Keratinocyte (primary cell): ENCODE measurements at regions not wholly inside any gene's neighbourhood (a gene's known extent, or its start where the extent isn't known, plus 50 kb on each side); places are given as distances from the start of the nearest gene placed in this dataset.

Experiments used
- DNase-seq: peaks from one replicate; pipeline ENCODE4 v3.0.0-alpha.2; 2011; ENCODE audit warnings: low read depth, missing footprints, low spot score
- FAIRE-seq: peaks from 2 replicates; lab custom pipeline; 2011; peaks lifted over from hg19 to GRCh38; lab: Jason Lieb, UNC
- H2AFZ ChIP-seq: 2 replicates; pipeline ENCODE4 v1.6.0; 2012; ENCODE audit warnings: low read length, control low read depth, inconsistent platforms; ENCODE audit not compliant: control insufficient read depth
- H3K27ac ChIP-seq: 2 replicates; pipeline ENCODE4 v1.5.1; 2011; ENCODE audit warnings: low read length; ENCODE audit not compliant: control insufficient read depth, insufficient read depth
- H3K27me3 ChIP-seq: 3 replicates; pipeline ENCODE4 v1.6.0; 2011; ENCODE audit warnings: low read length; ENCODE audit not compliant: control insufficient read depth, insufficient read depth; ENCODE audit errors: extremely low read depth
- H3K36me3 ChIP-seq, 2 experiments: 2 replicates in 1 of 2; 3 replicates in 1 of 2; pipeline ENCODE4 v1.5.1; 2011; ENCODE audit warnings: low read length in 2 of 2, mild to moderate bottlenecking in 1 of 2; ENCODE audit not compliant: control insufficient read depth in 2 of 2, insufficient read depth in 2 of 2; ENCODE audit errors: extremely low read depth in 1 of 2
- H3K4me1 ChIP-seq: 3 replicates; pipeline ENCODE4 v1.5.1; 2011; ENCODE audit warnings: low read length; ENCODE audit not compliant: control insufficient read depth, insufficient read depth; ENCODE audit errors: extremely low read depth
- H3K4me2 ChIP-seq: 3 replicates; pipeline ENCODE4 v1.6.0; 2011; ENCODE audit warnings: low read depth, low read length; ENCODE audit not compliant: control insufficient read depth, insufficient read depth; ENCODE audit errors: extremely low read depth
- H3K4me3 ChIP-seq, 3 experiments: fragments of 200-600 bp in 1 of 3; sonication (generic) in 1 of 3; 2 replicates in 2 of 3; 3 replicates in 1 of 3; pipeline ENCODE4 v1.5.1; 2011 to 2016; ENCODE audit warnings: low read length in 3 of 3, mild to moderate bottlenecking in 3 of 3, control low read depth in 2 of 3, inconsistent platforms in 1 of 3, low read depth in 1 of 3, mixed read lengths in 1 of 3, mixed run types in 1 of 3, moderate library complexity in 1 of 3; ENCODE audit not compliant: control insufficient read depth in 2 of 3, insufficient read depth in 2 of 3; ENCODE audit errors: extremely low read depth in 1 of 3
- H3K79me2 ChIP-seq: 2 replicates; pipeline ENCODE4 v1.6.0; 2012; ENCODE audit warnings: low read length; ENCODE audit not compliant: control insufficient read depth, insufficient read depth
- H3K9ac ChIP-seq: 3 replicates; pipeline ENCODE4 v1.6.0; 2011; ENCODE audit warnings: low read length; ENCODE audit not compliant: control insufficient read depth, insufficient read depth; ENCODE audit errors: extremely low read depth
- H3K9me1 ChIP-seq: 3 replicates; pipeline ENCODE4 v1.6.0; 2011; ENCODE audit warnings: low read length; ENCODE audit not compliant: control insufficient read depth, insufficient read depth; ENCODE audit errors: extremely low read depth
- H3K9me3 ChIP-seq: 2 replicates; pipeline ENCODE4 v1.5.1; 2012; ENCODE audit warnings: low read depth, low read length; ENCODE audit not compliant: control insufficient read depth
- H4K20me1 ChIP-seq: 3 replicates; pipeline ENCODE4 v1.6.0; 2011; ENCODE audit warnings: low read length; ENCODE audit not compliant: control insufficient read depth, insufficient read depth; ENCODE audit errors: extremely low read depth
- EZH2 ChIP-seq: IDR thresholded peaks from one replicate; pipeline ENCODE4 v1.6.1; 2012; ENCODE audit warnings: inconsistent platforms, mild to moderate bottlenecking, low read length, moderate library complexity
- dilution Hi-C: fragments of 300-500 bp; cut with MboI; formaldehyde crosslinking; loops from one replicate; pipeline ENCODE4 v1.7.0; 2020; ENCODE audit warnings: low sequenced_read_pairs; ENCODE audit not compliant: extremely low pct_ligation_motif_present
- TF ChIP-seq, protein P1 (sequence below), 3 experiments: IDR thresholded peaks in 1 of 3; conservative IDR thresholded peaks in 1 of 3; optimal IDR thresholded peaks in 1 of 3; 2 replicates in 2 of 3; 3 replicates in 1 of 3; pipeline versions ENCODE3 to v1.5.1; 2011; ENCODE audit warnings: low read length in 3 of 3, mild to moderate bottlenecking in 3 of 3, moderate library complexity in 2 of 3, control low read depth in 1 of 3, inconsistent platforms in 1 of 3; ENCODE audit not compliant: insufficient read depth in 2 of 3; ENCODE audit errors: extremely low read depth in 1 of 3

DNA sequence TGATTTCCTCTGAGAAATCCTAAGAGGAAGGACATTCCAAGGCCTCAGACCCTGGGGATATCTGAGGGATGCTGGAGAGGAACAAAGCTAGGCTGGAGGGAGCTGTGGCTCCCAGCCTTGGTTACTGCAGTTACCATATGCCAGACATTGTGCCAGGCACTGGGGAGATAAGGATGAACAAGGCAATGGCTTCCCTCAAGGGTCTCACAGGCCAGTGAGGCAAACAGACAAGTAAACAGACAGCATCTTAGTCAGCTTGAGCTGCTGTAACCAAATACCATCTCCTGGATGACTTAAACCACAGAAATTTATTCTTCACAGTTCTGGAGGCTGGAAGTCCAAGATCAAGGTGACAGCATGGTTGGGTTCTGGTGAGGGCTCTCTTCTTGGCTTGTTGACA lies 91.8 kb downstream of the SKA1 start:
- H2AFZ ChIP-seq = no peak overlapping the region
- H3K4me3 ChIP-seq = no peak overlapping the region
- FAIRE-seq (no peak), DNase-seq (no peak)
- H3K27me3 ChIP-seq = no peaks in the 10 kb centered on the region
- TF ChIP-seq, protein P1, sequence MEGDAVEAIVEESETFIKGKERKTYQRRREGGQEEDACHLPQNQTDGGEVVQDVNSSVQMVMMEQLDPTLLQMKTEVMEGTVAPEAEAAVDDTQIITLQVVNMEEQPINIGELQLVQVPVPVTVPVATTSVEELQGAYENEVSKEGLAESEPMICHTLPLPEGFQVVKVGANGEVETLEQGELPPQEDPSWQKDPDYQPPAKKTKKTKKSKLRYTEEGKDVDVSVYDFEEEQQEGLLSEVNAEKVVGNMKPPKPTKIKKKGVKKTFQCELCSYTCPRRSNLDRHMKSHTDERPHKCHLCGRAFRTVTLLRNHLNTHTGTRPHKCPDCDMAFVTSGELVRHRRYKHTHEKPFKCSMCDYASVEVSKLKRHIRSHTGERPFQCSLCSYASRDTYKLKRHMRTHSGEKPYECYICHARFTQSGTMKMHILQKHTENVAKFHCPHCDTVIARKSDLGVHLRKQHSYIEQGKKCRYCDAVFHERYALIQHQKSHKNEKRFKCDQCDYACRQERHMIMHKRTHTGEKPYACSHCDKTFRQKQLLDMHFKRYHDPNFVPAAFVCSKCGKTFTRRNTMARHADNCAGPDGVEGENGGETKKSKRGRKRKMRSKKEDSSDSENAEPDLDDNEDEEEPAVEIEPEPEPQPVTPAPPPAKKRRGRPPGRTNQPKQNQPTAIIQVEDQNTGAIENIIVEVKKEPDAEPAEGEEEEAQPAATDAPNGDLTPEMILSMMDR (optimal IDR thresholded peaks at IDR 0.05 in 1 of 3, IDR thresholded peaks at IDR 0.05 in 1 of 3, conservative IDR thresholded peaks at IDR 0.05 in 1 of 3; ENCODE audit: extremely low read depth in 1 of 3, insufficient read depth in 2 of 3, low read length in 3 of 3) = no peak
- TF ChIP-seq EZH2 = no peak
- no peak overlapping the region for H3K9ac ChIP-seq
- no peaks in the 10 kb centered on the region for H3K36me3 ChIP-seq
- no peak overlapping the region for H3K4me2 ChIP-seq
- H3K27ac ChIP-seq = no peak overlapping the region
- H3K4me1 ChIP-seq = no peaks in the 10 kb centered on the region
- H3K9me3 ChIP-seq = no peaks in the 10 kb centered on the region
- H3K79me2 ChIP-seq = no peaks in the 10 kb centered on the region
- H3K9me1 ChIP-seq = no peaks in the 10 kb centered on the region
- no peaks in the 10 kb centered on the region for H4K20me1 ChIP-seq
- dilution Hi-C loops = no loop called here

DNA sequence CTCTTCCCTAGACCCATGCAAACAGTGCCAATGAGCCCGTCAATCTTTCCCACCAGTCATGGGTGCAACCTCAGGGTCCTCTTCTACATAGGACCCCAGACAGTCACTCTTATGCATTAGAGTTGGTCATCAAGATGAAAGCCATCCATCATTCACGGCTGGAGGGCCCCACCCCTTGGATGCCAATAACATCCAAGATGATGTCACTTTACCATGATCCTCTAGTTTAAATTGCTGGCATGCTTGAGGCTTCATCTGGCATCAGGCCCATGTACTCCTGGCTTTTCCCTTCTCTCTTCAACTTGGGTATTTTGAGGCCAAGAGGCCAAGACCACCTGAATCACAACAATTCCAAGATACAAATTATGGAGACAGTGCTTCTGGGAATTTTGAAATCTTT lies 91.1 kb upstream of the MAPK4 start:
- FAIRE-seq = no peak
- H3K9ac ChIP-seq = no peak overlapping the region

More for the DNA sequence above, 91.1 kb upstream of the MAPK4 start:
- Histone ChIP-seq H3K4me1 (no peaks in the 10 kb centered on the region), H3K9me1 (no peaks in the 10 kb centered on the region), H3K9me3 (no peaks in the 10 kb centered on the region), H3K79me2 (no peaks in the 10 kb centered on the region), H3K27ac (no peak overlapping the region), H3K4me2 (no peak overlapping the region), H3K36me3 (no peaks in the 10 kb centered on the region), H4K20me1 (no peaks in the 10 kb centered on the region), H2AFZ (no peak overlapping the region), H3K27me3 (peaks cover 3% of the 10 kb centered on the region), H3K4me3 (no peak overlapping the region)
- dilution Hi-C loops = no loop called here
- no peak for TF ChIP-seq EZH2
- TF ChIP-seq, protein P1 (optimal IDR thresholded peaks at IDR 0.05 in 1 of 3, IDR thresholded peaks at IDR 0.05 in 1 of 3, conservative IDR thresholded peaks at IDR 0.05 in 1 of 3; ENCODE audit: extremely low read depth in 1 of 3, insufficient read depth in 2 of 3, low read length in 3 of 3) = no peak
- no peak for DNase-seq
